Mesendoderm (in vitro differentiated cells): ENCODE measurements at regions not wholly inside any gene's neighbourhood (a gene's known extent, or its start where the extent isn't known, plus 50 kb on each side); places are given as distances from the start of the nearest gene placed in this dataset.

Source experiments
- DNase-seq: peaks from one replicate; pipeline ENCODE4 v3.0.0; 2013
- H2AK5ac ChIP-seq: 2 replicates; pipeline ENCODE4 v1.6.1; 2013; ENCODE audit warnings: low read length, inconsistent platforms
- H2BK120ac ChIP-seq: 2 replicates; pipeline ENCODE4 v1.6.1; 2013; ENCODE audit warnings: low read depth, mild to moderate bottlenecking, low read length, moderate library complexity, mixed read lengths
- H2BK15ac ChIP-seq: replicated peaks from 2 replicates; pipeline ENCODE4 v1.6.1; 2013; ENCODE audit warnings: low read depth, mild to moderate bottlenecking, moderate library complexity
- H2BK5ac ChIP-seq: 2 replicates; pipeline ENCODE4 v1.6.1; 2013; ENCODE audit warnings: low read length, inconsistent platforms
- H3K18ac ChIP-seq: 2 replicates; pipeline ENCODE4 v1.6.1; 2013; ENCODE audit warnings: mild to moderate bottlenecking, low read length, mixed read lengths
- H3K23ac ChIP-seq: one replicate; pipeline ENCODE4 v1.6.1; 2013; ENCODE audit warnings: low read length
- H3K27ac ChIP-seq: 2 replicates; pipeline ENCODE4 v1.5.1; 2013; ENCODE audit warnings: low read depth, mild to moderate bottlenecking, inconsistent platforms, low read length, moderate library complexity
- H3K27me3 ChIP-seq: 2 replicates; pipeline ENCODE4 v1.6.1; 2013; ENCODE audit warnings: low read length, control low read depth, mild to moderate bottlenecking, inconsistent platforms; ENCODE audit not compliant: insufficient read depth, poor library complexity
- H3K36me3 ChIP-seq: 2 replicates; pipeline ENCODE4 v1.6.1; 2013; ENCODE audit warnings: low read length, inconsistent platforms; ENCODE audit not compliant: control insufficient read depth, insufficient read depth
- H3K4ac ChIP-seq: one replicate; pipeline ENCODE4 v1.6.1; 2013; ENCODE audit warnings: low read depth, mild to moderate bottlenecking, low read length, moderate library complexity
- H3K4me1 ChIP-seq: 2 replicates; pipeline ENCODE4 v1.6.1; 2013; ENCODE audit warnings: low read depth, low read length, inconsistent platforms; ENCODE audit not compliant: control insufficient read depth
- H3K4me2 ChIP-seq: 2 replicates; pipeline ENCODE4 v1.6.1; 2013; ENCODE audit warnings: low read length
- H3K4me3 ChIP-seq: 2 replicates; pipeline ENCODE4 v1.5.1; 2013; ENCODE audit warnings: mild to moderate bottlenecking, low read length
- H3K56ac ChIP-seq: one replicate; pipeline ENCODE4 v1.6.1; 2013; ENCODE audit warnings: low read length
- H3K79me1 ChIP-seq: 2 replicates; pipeline ENCODE4 v1.6.1; 2013; ENCODE audit warnings: low read length, inconsistent platforms
- H3K79me2 ChIP-seq: 2 replicates; pipeline ENCODE4 v1.6.1; 2013; ENCODE audit warnings: mild to moderate bottlenecking, low read length; ENCODE audit not compliant: control insufficient read depth, insufficient read depth
- H3K9ac ChIP-seq: 2 replicates; pipeline ENCODE4 v1.6.1; 2013; ENCODE audit warnings: low read length, inconsistent platforms
- H4K5ac ChIP-seq: one replicate; pipeline ENCODE4 v1.6.1; 2013; ENCODE audit warnings: low read length
- H4K8ac ChIP-seq: one replicate; pipeline ENCODE4 v1.6.1; 2013; ENCODE audit warnings: low read depth, mild to moderate bottlenecking, control low read depth, low read length, moderate library complexity
- WGBS: extraction: QIAGEN DNeasy Blood & Tissue Kit; methylation state at CpG from one replicate; pipeline ENCODE4 v1.1.7; 2013; ENCODE audit warnings: low lambda C conversion rate, missing lambda C conversion rate; ENCODE audit not compliant: insufficient coverage; ENCODE audit errors: extremely low coverage; 5-methylcytosine and 5-hydroxymethylcytosine counted together

DNA sequence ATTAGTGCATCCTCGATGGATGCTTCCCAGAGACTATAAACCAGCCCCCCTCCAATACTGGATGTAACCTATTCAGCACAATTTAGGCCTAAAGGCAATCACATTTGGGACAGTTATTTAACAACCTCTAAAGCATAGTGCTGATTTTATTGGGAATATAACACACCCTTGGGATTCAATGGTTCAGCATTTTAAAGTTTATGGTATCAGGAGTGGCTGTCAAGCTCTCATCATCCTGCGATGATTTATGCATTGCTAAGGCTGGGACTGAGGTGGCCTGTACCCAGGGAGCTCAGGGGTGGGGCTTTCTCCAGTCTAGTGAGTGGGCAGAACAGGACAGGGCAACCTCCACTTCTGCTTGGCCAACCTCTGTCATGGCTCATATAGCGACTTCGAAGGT is 464.9 kb downstream of the INHBA start:
- H3K23ac ChIP-seq, result no peak overlapping the region
- no CpG with 5 or more reads among the region's 4 CpGs for WGBS
- H3K36me3 ChIP-seq, result no peaks in the 10 kb centered on the region
- H2BK5ac ChIP-seq, result no peak overlapping the region
- H3K4ac ChIP-seq, result no peak overlapping the region
- H3K4me3 ChIP-seq, result no peak overlapping the region
- H3K79me1 ChIP-seq, result no peaks in the 10 kb centered on the region
- no peak overlapping the region for H3K27ac ChIP-seq
- no peak overlapping the region for H3K18ac ChIP-seq
- H3K56ac ChIP-seq, result no peak overlapping the region
- no peak overlapping the region for H4K5ac ChIP-seq
- H4K8ac ChIP-seq, result no peak overlapping the region
- H2BK120ac ChIP-seq, result no peak overlapping the region
- H2AK5ac ChIP-seq, result no peak overlapping the region
- no peak overlapping the region for H3K4me2 ChIP-seq
- no peaks in the 10 kb centered on the region for H3K4me1 ChIP-seq
- no peaks in the 10 kb centered on the region for H3K79me2 ChIP-seq
- no peak overlapping the region for H3K9ac ChIP-seq
- DNase-seq, result no peak
- H2BK15ac ChIP-seq, result no peak overlapping the region
- no peaks in the 10 kb centered on the region for H3K27me3 ChIP-seq

DNA sequence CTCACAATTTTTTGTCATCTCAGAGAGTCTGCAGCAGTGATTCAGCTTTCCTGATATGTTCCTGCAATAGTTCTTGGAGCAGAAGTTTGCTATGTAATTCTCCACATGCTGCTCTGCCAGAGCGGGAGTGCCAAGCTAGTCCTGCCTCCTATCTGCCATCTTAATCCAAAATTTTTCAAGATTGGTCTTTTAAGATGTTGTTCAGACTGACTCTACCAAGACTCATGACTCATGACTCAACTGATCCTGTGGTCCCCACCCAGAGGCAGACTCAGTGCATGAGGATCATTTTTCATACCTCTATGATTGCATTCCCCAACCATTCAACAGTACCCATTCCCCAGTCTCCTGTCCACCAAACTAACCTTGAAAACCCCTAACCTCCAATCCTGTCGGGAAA is 470.8 kb downstream of the INHBA start:
- H3K27me3 ChIP-seq, result no peaks in the 10 kb centered on the region

DNA sequence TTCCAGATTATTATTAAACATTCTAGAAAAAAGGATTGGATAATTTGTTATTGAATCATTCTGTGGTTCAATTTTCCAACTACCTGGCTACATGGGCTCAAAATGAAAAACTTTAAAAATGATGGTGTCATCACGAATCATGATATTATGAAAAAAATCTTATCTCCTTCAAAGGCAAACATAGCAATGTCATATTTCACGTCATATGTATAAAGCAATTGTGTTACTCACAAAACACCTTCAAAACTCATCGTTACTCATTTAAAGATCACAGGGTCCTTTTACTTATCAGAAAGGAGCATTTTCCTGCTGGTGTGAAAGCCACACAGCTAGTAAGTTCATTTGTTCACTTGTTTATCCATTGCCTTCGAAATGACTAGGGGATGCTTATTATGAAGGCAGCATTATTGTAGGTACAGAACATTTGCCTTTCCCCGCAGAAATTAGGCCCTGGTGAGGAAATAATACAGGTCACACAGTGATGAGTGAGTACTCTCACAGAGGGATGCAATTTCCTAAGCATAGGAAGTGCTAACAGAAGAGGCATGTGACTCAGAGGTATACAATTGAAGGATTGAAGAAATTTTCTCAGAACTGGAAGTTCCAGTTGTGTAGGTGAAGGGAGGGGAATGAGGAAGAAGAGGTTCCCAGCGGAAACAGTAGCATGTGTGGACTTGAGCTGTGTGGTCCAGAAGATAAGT is 478.7 kb downstream of the INHBA start:
- H3K79me2 ChIP-seq, result no peaks in the 10 kb centered on the region
- no peaks in the 10 kb centered on the region for H3K36me3 ChIP-seq
- H3K27ac ChIP-seq, result no peak overlapping the region
- no peak overlapping the region for H2BK5ac ChIP-seq
- no peak overlapping the region for H3K9ac ChIP-seq
- H2BK120ac ChIP-seq, result no peak overlapping the region
- no peaks in the 10 kb centered on the region for H3K79me1 ChIP-seq
- H3K4me2 ChIP-seq, result no peak overlapping the region
- no peak overlapping the region for H3K4ac ChIP-seq
- no peak overlapping the region for H3K23ac ChIP-seq
- no peak overlapping the region for H3K18ac ChIP-seq
- H3K4me3 ChIP-seq, result no peak overlapping the region
- no peak overlapping the region for H4K5ac ChIP-seq
- no peaks in the 10 kb centered on the region for H3K27me3 ChIP-seq
- no peak overlapping the region for H2BK15ac ChIP-seq
- H3K56ac ChIP-seq, result no peak overlapping the region
- no peaks in the 10 kb centered on the region for H3K4me1 ChIP-seq
- no peak overlapping the region for H2AK5ac ChIP-seq
- DNase-seq, result no peak
- 100% methylated on average over 2 of the region's 6 CpGs for WGBS
- H4K8ac ChIP-seq, result no peak overlapping the region

More for the DNA sequence above, 470.8 kb downstream of the INHBA start:
- H3K4me2 ChIP-seq, result no peak overlapping the region
- H2AK5ac ChIP-seq, result no peak overlapping the region
- no peaks in the 10 kb centered on the region for H3K4me1 ChIP-seq
- H3K56ac ChIP-seq, result no peak overlapping the region
- WGBS, result no CpG with 5 or more reads among the region's 2 CpGs
- H3K27ac ChIP-seq, result no peak overlapping the region
- no peaks in the 10 kb centered on the region for H3K36me3 ChIP-seq
- no peak overlapping the region for H4K5ac ChIP-seq
- H2BK120ac ChIP-seq, result no peak overlapping the region
- no peaks in the 10 kb centered on the region for H3K79me2 ChIP-seq
- no peak overlapping the region for H3K23ac ChIP-seq
- DNase-seq, result no peak
- no peak overlapping the region for H3K4me3 ChIP-seq
- no peak overlapping the region for H3K9ac ChIP-seq
- H4K8ac ChIP-seq, result no peak overlapping the region
- H3K18ac ChIP-seq, result no peak overlapping the region
- no peak overlapping the region for H2BK5ac ChIP-seq
- no peak overlapping the region for H2BK15ac ChIP-seq
- H3K4ac ChIP-seq, result no peak overlapping the region
- no peaks in the 10 kb centered on the region for H3K79me1 ChIP-seq

DNA sequence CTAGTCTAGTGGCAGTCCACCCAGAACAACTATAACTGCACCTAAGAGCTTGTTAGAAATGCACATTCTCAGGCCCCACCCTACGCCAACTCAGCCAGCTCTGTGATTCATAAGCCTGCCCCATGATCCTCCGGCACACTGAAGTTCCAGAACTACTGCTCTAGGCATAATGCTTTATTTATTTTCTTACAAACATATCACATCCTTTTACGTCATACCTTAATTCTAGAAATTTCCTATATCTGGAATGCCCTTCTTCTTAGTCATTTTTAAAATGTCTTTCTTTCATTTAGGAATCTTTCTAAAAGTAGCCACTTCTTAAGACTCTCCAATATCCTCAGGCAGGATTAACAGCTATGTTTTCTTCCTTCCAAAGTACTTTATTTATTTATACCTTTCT is 480.1 kb downstream of the INHBA start:
- Histone ChIP-seq H3K9ac (no peak overlapping the region), H3K27ac (no peak overlapping the region), H3K4me3 (no peak overlapping the region), H3K4me2 (no peak overlapping the region), H3K27me3 (no peaks in the 10 kb centered on the region), H3K18ac (no peak overlapping the region), H3K4ac (no peak overlapping the region), H3K4me1 (no peaks in the 10 kb centered on the region), H2AK5ac (no peak overlapping the region), H4K5ac (no peak overlapping the region), H2BK15ac (no peak overlapping the region), H3K79me2 (no peaks in the 10 kb centered on the region), H3K79me1 (no peaks in the 10 kb centered on the region), H2BK5ac (no peak overlapping the region), H3K23ac (no peak overlapping the region), H2BK120ac (no peak overlapping the region), H3K56ac (no peak overlapping the region), H4K8ac (no peak overlapping the region), H3K36me3 (no peaks in the 10 kb centered on the region)
- WGBS, result 100% methylated on average over 1 of the region's 3 CpGs
- no peak for DNase-seq

DNA sequence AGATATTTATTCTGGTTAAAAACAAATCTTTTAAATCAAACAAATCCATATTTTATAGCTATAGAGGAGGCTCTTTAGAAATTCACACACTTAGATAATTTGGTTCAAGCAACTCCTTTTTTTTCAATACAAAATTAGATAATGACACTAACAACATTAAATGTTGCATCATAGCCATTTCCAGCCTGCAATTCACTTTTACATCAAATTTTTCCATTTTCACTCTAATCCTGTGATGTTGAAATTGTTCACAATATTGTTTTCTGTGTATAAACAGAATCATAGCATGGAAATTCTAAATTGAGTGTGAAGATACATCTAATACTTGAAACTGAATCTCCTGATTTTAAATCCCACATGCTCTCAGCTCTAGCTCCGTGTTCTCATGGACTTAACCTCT is 482.6 kb downstream of the INHBA start:
- H4K5ac ChIP-seq, result no peak overlapping the region
- no peaks in the 10 kb centered on the region for H3K4me1 ChIP-seq
- H2AK5ac ChIP-seq, result no peak overlapping the region
- WGBS, result no CpG with 5 or more reads among the region's 1 CpG
- no peak overlapping the region for H2BK120ac ChIP-seq
- H3K23ac ChIP-seq, result no peak overlapping the region
- no peaks in the 10 kb centered on the region for H3K27me3 ChIP-seq
- no peak overlapping the region for H2BK15ac ChIP-seq
- no peak overlapping the region for H3K4me2 ChIP-seq
- H3K18ac ChIP-seq, result no peak overlapping the region
- no peak overlapping the region for H3K27ac ChIP-seq
- H2BK5ac ChIP-seq, result no peak overlapping the region
- no peak overlapping the region for H3K4me3 ChIP-seq
- H3K79me2 ChIP-seq, result no peaks in the 10 kb centered on the region
- DNase-seq, result no peak
- H3K4ac ChIP-seq, result no peak overlapping the region
- H3K79me1 ChIP-seq, result no peaks in the 10 kb centered on the region
- no peak overlapping the region for H3K9ac ChIP-seq
- no peak overlapping the region for H3K56ac ChIP-seq
- H3K36me3 ChIP-seq, result no peaks in the 10 kb centered on the region
- no peak overlapping the region for H4K8ac ChIP-seq

DNA sequence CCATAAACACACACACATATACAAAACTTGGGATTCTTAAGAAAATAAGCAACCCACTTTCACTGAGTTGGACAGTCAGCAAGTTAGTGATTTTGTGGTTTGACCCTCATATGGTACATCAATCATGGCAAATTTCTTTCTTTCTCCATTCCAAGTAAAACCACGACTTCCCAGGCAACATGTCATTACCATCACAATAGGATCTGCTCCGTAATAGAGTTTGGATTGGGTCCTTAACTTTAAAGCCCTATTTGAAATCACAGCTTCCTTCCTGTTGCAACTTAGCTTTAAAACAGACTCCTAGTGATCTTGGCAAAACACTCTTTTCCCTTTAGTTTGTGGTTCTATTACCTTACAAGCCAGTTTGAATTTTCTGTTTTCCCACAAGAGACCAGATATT is 483.6 kb downstream of the INHBA start:
- Histone ChIP-seq H2AK5ac (no peak overlapping the region), H2BK5ac (no peak overlapping the region), H3K36me3 (no peaks in the 10 kb centered on the region), H3K4me1 (no peaks in the 10 kb centered on the region), H2BK120ac (no peak overlapping the region), H2BK15ac (no peak overlapping the region), H3K4me3 (no peak overlapping the region), H3K27me3 (no peaks in the 10 kb centered on the region), H3K23ac (no peak overlapping the region), H3K18ac (no peak overlapping the region), H4K5ac (no peak overlapping the region), H3K79me1 (no peaks in the 10 kb centered on the region), H3K27ac (no peak overlapping the region), H3K79me2 (no peaks in the 10 kb centered on the region), H4K8ac (no peak overlapping the region), H3K9ac (no peak overlapping the region), H3K4me2 (no peak overlapping the region), H3K4ac (no peak overlapping the region), H3K56ac (no peak overlapping the region)
- no peak for DNase-seq
- WGBS, result no CpG with 5 or more reads among the region's 2 CpGs
